ENCODE measurements at regions not wholly inside any gene's neighbourhood (a gene's known extent, or its start where the extent isn't known, plus 50 kb on each side); places are given as distances from the start of the nearest gene placed in this dataset.

DNA sequence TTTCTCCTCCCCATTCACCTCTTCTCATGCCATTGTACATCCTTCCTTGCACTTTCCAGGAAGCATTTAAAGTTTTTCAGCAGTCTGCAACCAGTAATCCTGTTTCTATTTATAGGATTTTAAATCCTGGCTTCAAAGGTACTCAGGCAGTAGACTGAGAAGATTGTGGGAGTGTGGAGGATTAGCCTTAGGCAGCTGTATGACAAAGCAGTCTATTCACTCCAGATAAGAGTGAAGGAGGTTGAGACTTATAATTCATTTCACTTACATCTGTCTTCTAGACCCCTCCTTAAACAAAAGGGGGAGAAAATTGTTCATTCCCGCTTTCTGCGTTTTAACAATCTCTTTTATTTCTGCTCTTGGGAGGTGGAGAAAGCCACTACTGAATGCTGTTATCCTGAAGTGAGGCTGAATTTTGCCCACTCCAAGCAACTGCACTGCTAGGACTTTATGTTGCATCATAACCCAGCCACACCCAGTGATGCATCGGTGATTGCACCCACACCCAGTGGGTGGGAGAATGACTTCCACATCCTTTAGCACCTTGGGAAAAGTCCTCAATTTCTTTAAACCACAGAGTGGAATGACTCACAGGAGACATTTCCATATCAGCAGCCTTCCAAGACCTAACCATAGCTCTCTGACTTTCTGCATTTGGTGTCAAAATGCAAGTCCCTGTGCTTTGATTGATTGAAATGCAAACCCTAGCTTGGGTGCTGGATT is 382.5 kb upstream of the ATP2B1 start:
- TF ChIP-seq TAF1 (IDR thresholded peaks at IDR 0.05; ENCODE audit: borderline replicate concordance, low read depth, low read length): no peak
- no peak for TF ChIP-seq IRF4 (IDR thresholded peaks at IDR 0.05; ENCODE audit: low read depth, low read length)
- no peak for TF ChIP-seq POLR2A (IDR thresholded peaks at IDR 0.05; ENCODE audit: low read depth, low read length)
- no peak for TF ChIP-seq PML (IDR thresholded peaks at IDR 0.05; ENCODE audit: low read length)

Measured in GM12878 (cell line).